Parathyroid adenoma (tissue), 2 donors: ENCODE measurements at regions not wholly inside any gene's neighbourhood (a gene's known extent, or its start where the extent isn't known, plus 50 kb on each side); places are given as distances from the start of the nearest gene placed in this dataset.

ENCODE experiments used
- H2AFZ ChIP-seq: fragments of 300-600 bp; sonication (generic); one replicate; pipeline ENCODE4 v1.7.0; 2017; ENCODE audit warnings: antibody characterized with exemption, mild to moderate bottlenecking
- H3K27ac ChIP-seq: fragments of 300-600 bp; sonication (generic); one replicate; pipeline ENCODE4 v1.7.0; 2017
- H3K27me3 ChIP-seq: fragments of 300-600 bp; sonication (generic); one replicate; pipeline ENCODE4 v1.7.0; 2017; ENCODE audit warnings: low read length; ENCODE audit not compliant: control insufficient read depth, insufficient read depth
- H3K36me3 ChIP-seq: fragments of 300-600 bp; sonication (generic); one replicate; pipeline ENCODE4 v1.7.0; 2017; ENCODE audit warnings: low read length; ENCODE audit not compliant: control insufficient read depth, insufficient read depth
- H3K4me1 ChIP-seq: fragments of 300-600 bp; sonication (generic); one replicate; pipeline ENCODE4 v1.7.0; 2017; ENCODE audit warnings: control low read depth
- H3K4me2 ChIP-seq: fragments of 300-600 bp; sonication (generic); one replicate; pipeline ENCODE4 v1.7.0; 2017; ENCODE audit warnings: low read length
- H3K4me3 ChIP-seq: fragments of 300-600 bp; sonication (generic); one replicate; pipeline ENCODE4 v1.7.0; 2017; ENCODE audit warnings: low read depth, low read length
- H3K79me2 ChIP-seq: fragments of 300-600 bp; sonication (generic); one replicate; pipeline ENCODE4 v1.7.0; 2017; ENCODE audit warnings: control low read depth
- H3K9ac ChIP-seq: fragments of 300-600 bp; sonication (generic); one replicate; pipeline ENCODE4 v1.7.0; 2017; ENCODE audit warnings: mild to moderate bottlenecking
- H3K9me3 ChIP-seq: fragments of 300-600 bp; sonication (generic); one replicate; pipeline ENCODE4 v1.7.0; 2017; ENCODE audit warnings: low read length; ENCODE audit not compliant: control insufficient read depth
- TF ChIP-seq, protein P1 (sequence below): fragments of 300-600 bp; sonication (generic); IDR thresholded peaks from one replicate; pipeline ENCODE4 v1.7.0; 2017; ENCODE audit warnings: antibody characterized with exemption, mild to moderate bottlenecking
- donor health status: primary hyperparathyroidism.

DNA sequence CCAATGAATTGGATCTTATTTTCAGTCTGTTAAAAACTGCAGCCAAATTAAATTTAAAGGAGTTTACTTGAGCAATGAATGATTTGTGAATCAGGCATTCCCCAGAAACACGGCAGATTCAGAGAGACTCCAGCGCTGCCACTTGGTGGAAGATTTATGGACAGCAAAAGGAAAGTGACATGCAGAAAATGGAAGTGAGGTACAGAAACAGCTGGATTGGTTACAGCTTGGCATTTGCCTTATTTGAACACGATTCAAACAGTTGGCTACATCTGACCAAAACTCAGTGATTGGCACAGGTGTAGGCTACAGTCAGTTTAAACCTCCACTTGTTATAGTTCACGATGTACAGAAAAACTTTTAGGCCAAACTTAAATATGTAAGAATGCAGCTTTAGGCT is 257.6 kb upstream of the IMPG1 start:
- no peak overlapping the region for H3K4me2 ChIP-seq
- peaks cover 3% of the 10 kb centered on the region for H3K9me3 ChIP-seq
- no peak overlapping the region for H3K4me3 ChIP-seq
- no peak overlapping the region for H2AFZ ChIP-seq
- no peak overlapping the region for H3K9ac ChIP-seq
- H3K27me3 ChIP-seq: no peaks in the 10 kb centered on the region
- H3K4me1 ChIP-seq: no peaks in the 10 kb centered on the region
- TF ChIP-seq, protein P1, sequence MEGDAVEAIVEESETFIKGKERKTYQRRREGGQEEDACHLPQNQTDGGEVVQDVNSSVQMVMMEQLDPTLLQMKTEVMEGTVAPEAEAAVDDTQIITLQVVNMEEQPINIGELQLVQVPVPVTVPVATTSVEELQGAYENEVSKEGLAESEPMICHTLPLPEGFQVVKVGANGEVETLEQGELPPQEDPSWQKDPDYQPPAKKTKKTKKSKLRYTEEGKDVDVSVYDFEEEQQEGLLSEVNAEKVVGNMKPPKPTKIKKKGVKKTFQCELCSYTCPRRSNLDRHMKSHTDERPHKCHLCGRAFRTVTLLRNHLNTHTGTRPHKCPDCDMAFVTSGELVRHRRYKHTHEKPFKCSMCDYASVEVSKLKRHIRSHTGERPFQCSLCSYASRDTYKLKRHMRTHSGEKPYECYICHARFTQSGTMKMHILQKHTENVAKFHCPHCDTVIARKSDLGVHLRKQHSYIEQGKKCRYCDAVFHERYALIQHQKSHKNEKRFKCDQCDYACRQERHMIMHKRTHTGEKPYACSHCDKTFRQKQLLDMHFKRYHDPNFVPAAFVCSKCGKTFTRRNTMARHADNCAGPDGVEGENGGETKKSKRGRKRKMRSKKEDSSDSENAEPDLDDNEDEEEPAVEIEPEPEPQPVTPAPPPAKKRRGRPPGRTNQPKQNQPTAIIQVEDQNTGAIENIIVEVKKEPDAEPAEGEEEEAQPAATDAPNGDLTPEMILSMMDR: no peak
- H3K79me2 ChIP-seq: no peaks in the 10 kb centered on the region
- no peak overlapping the region for H3K27ac ChIP-seq
- H3K36me3 ChIP-seq: no peaks in the 10 kb centered on the region

DNA sequence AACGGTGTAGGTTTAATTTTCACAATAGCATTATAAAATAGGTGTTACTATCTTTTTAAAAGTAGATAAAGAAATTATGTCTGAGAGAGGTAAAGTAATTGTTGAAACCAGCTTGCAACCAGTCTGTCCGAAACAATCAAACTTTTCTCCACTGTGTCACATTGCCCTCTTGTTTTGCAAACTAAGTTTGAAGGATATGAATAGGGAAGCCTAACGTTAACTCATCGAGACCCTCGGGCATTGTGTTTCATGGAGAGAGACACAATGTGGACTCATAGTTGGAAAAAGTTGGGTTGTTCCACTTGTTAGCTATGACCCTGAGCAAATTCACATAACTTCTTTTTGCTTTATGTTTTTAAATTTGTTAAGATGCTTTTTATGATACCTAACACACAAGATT is 254.4 kb upstream of the IMPG1 start:
- no peaks in the 10 kb centered on the region for H3K4me1 ChIP-seq
- no peak overlapping the region for H3K27ac ChIP-seq

More for the DNA sequence above, 254.4 kb upstream of the IMPG1 start:
- Histone ChIP-seq H3K36me3 (no peaks in the 10 kb centered on the region), H2AFZ (no peak overlapping the region), H3K4me3 (no peak overlapping the region), H3K4me2 (no peak overlapping the region), H3K27me3 (no peaks in the 10 kb centered on the region), H3K79me2 (no peaks in the 10 kb centered on the region), H3K9ac (no peak overlapping the region), H3K9me3 (peaks cover 3% of the 10 kb centered on the region)
- TF ChIP-seq, protein P1: no peak
